Neural progenitor cell (in vitro differentiated cells): ENCODE measurements at regions not wholly inside any gene's neighbourhood (a gene's known extent, or its start where the extent isn't known, plus 50 kb on each side); places are given as distances from the start of the nearest gene placed in this dataset.

Experiments
- EZH2phosphoT487 ChIP-seq: fragments of 200-600 bp; sonication (generic); IDR thresholded peaks from 2 replicates; pipeline ENCODE4 v1.6.1; 2017; ENCODE audit warnings: antibody characterized with exemption
- TF ChIP-seq, protein P1 (sequence below): fragments of 200-600 bp; sonication (generic); IDR thresholded peaks from 2 replicates; pipeline ENCODE4 v1.5.1; 2017; ENCODE audit warnings: antibody characterized with exemption, mild to moderate bottlenecking

- TF ChIP-seq, protein P1, sequence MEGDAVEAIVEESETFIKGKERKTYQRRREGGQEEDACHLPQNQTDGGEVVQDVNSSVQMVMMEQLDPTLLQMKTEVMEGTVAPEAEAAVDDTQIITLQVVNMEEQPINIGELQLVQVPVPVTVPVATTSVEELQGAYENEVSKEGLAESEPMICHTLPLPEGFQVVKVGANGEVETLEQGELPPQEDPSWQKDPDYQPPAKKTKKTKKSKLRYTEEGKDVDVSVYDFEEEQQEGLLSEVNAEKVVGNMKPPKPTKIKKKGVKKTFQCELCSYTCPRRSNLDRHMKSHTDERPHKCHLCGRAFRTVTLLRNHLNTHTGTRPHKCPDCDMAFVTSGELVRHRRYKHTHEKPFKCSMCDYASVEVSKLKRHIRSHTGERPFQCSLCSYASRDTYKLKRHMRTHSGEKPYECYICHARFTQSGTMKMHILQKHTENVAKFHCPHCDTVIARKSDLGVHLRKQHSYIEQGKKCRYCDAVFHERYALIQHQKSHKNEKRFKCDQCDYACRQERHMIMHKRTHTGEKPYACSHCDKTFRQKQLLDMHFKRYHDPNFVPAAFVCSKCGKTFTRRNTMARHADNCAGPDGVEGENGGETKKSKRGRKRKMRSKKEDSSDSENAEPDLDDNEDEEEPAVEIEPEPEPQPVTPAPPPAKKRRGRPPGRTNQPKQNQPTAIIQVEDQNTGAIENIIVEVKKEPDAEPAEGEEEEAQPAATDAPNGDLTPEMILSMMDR, result no peak
- no peak for TF ChIP-seq EZH2phosphoT487
These were observed 79.2 kb downstream of the OLIG1 start for GRCh38 chr21:33149181-33149580.
